ENCODE measurements at regions not wholly inside any gene's neighbourhood (a gene's known extent, or its start where the extent isn't known, plus 50 kb on each side); places are given as distances from the start of the nearest gene placed in this dataset.

DNA sequence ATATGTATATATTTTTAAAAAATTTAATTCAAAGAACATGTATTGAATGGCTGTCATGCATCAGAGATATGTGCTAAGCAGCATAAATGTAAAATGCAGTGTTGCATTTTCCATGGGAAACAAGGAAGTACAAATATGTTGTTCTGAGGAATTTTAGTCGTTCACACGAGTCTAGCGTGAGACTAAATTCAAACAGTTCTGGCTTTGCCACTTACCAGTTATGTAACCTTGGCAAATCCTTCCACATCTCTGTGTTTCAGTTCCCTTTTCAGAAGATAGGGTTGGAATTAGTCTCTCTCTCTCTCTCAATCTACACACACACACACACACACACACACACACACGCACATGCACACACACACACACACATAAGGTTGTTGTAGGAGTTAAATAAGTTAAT, 305.4 kb downstream of the UTRN start:
- no peak overlapping the region for H4K5ac ChIP-seq (ENCODE audit: insufficient read length, low read depth, low read length)
- no peak overlapping the region for H3K56ac ChIP-seq (ENCODE audit: insufficient read length, low read depth, low read length)
- peak overlapping the region in 2 of 3 experiments; percentile 61 to 87; a peak in 3 of 7 replicates for H3K27ac Mint-ChIP-seq
- no peak overlapping the region for H2AK5ac ChIP-seq (ENCODE audit: insufficient read length, low read length)
- no peak for DNase-seq
- no peak overlapping the region for H3K23ac ChIP-seq (ENCODE audit: insufficient read length, low read depth, low read length)
- H3K4ac ChIP-seq (ENCODE audit: low read depth, low read length), result no peak overlapping the region
- H4K20me1 ChIP-seq (ENCODE audit: control insufficient read depth, insufficient read depth, insufficient read length), result no peaks in the 10 kb centered on the region
- no peak overlapping the region for H2AFZ ChIP-seq (ENCODE audit: low read length)
- H3K4me3 Mint-ChIP-seq, result no peak overlapping the region
- no peak overlapping the region for H4K8ac ChIP-seq (replicated peaks; ENCODE audit: insufficient read length, low read depth, low read length)
- no peaks in the 10 kb centered on the region for H3K9me3 ChIP-seq (ENCODE audit: control insufficient read depth, low read depth, low read length)
- no peaks in the 10 kb centered on the region for H3K4me1 ChIP-seq (ENCODE audit: insufficient read depth, low read length)
- H4K91ac ChIP-seq (ENCODE audit: insufficient read length, low read depth, low read length), result no peak overlapping the region
- no peak overlapping the region for H2BK120ac ChIP-seq (ENCODE audit: low read depth, low read length, poor library complexity, severe bottlenecking)
- no peak overlapping the region for H3K27ac ChIP-seq (ENCODE audit: insufficient read length, low read depth, low read length)
- no peak overlapping the region for H3T11ph ChIP-seq (ENCODE audit: low read length)
- no peak overlapping the region for H3K4me2 ChIP-seq (ENCODE audit: insufficient read depth, insufficient read length, low read length)
- TF ChIP-seq, protein P1, sequence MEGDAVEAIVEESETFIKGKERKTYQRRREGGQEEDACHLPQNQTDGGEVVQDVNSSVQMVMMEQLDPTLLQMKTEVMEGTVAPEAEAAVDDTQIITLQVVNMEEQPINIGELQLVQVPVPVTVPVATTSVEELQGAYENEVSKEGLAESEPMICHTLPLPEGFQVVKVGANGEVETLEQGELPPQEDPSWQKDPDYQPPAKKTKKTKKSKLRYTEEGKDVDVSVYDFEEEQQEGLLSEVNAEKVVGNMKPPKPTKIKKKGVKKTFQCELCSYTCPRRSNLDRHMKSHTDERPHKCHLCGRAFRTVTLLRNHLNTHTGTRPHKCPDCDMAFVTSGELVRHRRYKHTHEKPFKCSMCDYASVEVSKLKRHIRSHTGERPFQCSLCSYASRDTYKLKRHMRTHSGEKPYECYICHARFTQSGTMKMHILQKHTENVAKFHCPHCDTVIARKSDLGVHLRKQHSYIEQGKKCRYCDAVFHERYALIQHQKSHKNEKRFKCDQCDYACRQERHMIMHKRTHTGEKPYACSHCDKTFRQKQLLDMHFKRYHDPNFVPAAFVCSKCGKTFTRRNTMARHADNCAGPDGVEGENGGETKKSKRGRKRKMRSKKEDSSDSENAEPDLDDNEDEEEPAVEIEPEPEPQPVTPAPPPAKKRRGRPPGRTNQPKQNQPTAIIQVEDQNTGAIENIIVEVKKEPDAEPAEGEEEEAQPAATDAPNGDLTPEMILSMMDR (conservative IDR thresholded peaks at IDR 0.05), result no peak
- H3K18ac ChIP-seq (ENCODE audit: insufficient read length, low read depth, low read length), result no peak overlapping the region
- H2BK5ac ChIP-seq (ENCODE audit: insufficient read length, low read length), result no peak overlapping the region
- H3K9me3 Mint-ChIP-seq, result peaks cover 5 to 7% of the 10 kb centered on the region in 2 experiments; a peak in 3 of 5 replicates
- no peak overlapping the region for H3K14ac ChIP-seq (ENCODE audit: insufficient read depth, low read length)
- peaks cover 19 to 24% of the 10 kb centered on the region in 2 experiments for H3K4me1 Mint-ChIP-seq
- H2BK15ac ChIP-seq (ENCODE audit: low read depth, low read length), result no peak overlapping the region
- no peaks in the 10 kb centered on the region for H3K79me2 ChIP-seq (ENCODE audit: insufficient read depth, low read length)
- peaks cover 11 to 39% (median 12%) of the 10 kb centered on the region in 3 experiments for H3K36me3 Mint-ChIP-seq (ENCODE audit: insufficient read depth in 1 of 3, low read depth in 3 of 3)
- no peak overlapping the region for H2BK20ac ChIP-seq (ENCODE audit: low read depth, low read length, poor library complexity, severe bottlenecking)
- no peaks in the 10 kb centered on the region for H3K27me3 ChIP-seq (ENCODE audit: insufficient read depth, low read length)
- no peak overlapping the region for H2BK12ac ChIP-seq (ENCODE audit: insufficient read length, low read depth, low read length)
- H3K27me3 Mint-ChIP-seq (ENCODE audit: low read depth), result no peaks in the 10 kb centered on the region
- no peaks in the 10 kb centered on the region for H3K79me1 ChIP-seq (ENCODE audit: insufficient read depth, low read depth, low read length, poor library complexity, severe bottlenecking)
- no CpG with 5 or more reads among the region's 4 CpGs for WGBS (ENCODE audit: extremely low coverage, insufficient read length, low lambda C conversion rate)
- H3K23me2 ChIP-seq (ENCODE audit: insufficient read length, low read depth, low read length, poor library complexity, severe bottlenecking), result no peaks in the 10 kb centered on the region
- no peak overlapping the region for H3K9ac ChIP-seq (ENCODE audit: extremely low read depth, insufficient read length, low read length)

Measured in H9 (cell line).